SKM-1 treated with dmso at 0.1 percent for 144 hours (cell line): ENCODE measurements at regions not wholly inside any gene's neighbourhood (a gene's known extent, or its start where the extent isn't known, plus 50 kb on each side); places are given as distances from the start of the nearest gene placed in this dataset.

Experiments used
- DNase-seq: peaks from one replicate; lab custom pipeline; 2025; ENCODE audit not compliant: unreplicated experiment; lab: John Stamatoyannopoulos, UW

- DNase-seq = no peak
Measured at GRCh38 chr2:136248242-136248641, 130.3 kb upstream of the CXCR4 start.

GRCh38 chr2:136247204-136247950 is 129.4 kb upstream of the CXCR4 start:
- DNase-seq = no peak

GRCh38 chr2:136246086-136246669 is 128.2 kb upstream of the CXCR4 start:
- DNase-seq = peak; percentile 59

- no peak for DNase-seq
Measured at GRCh38 chr2:136245211-136245610, 127.3 kb upstream of the CXCR4 start.

GRCh38 chr2:136244536-136244885 is 126.6 kb upstream of the CXCR4 start:
- DNase-seq = no peak

- DNase-seq = no peak
Measured at GRCh38 chr2:136243638-136244535, 125.9 kb upstream of the CXCR4 start.

- DNase-seq = no peak
Measured at GRCh38 chr2:136242687-136243277, 124.8 kb upstream of the CXCR4 start.

GRCh38 chr2:136242100-136242499 is 124.2 kb upstream of the CXCR4 start:
- DNase-seq = no peak

GRCh38 chr2:136239079-136239685 is 121.2 kb upstream of the CXCR4 start:
- no peak for DNase-seq

- peak; percentile 94 for DNase-seq
Measured at GRCh38 chr2:136238286-136239078, 120.5 kb upstream of the CXCR4 start.

GRCh38 chr2:136236019-136236418 is 118.1 kb upstream of the CXCR4 start:
- no peak for DNase-seq

GRCh38 chr2:136235546-136235945 is 117.6 kb upstream of the CXCR4 start:
- no peak for DNase-seq

- DNase-seq = no peak
Measured at GRCh38 chr2:136234261-136234660, 116.3 kb upstream of the CXCR4 start.

GRCh38 chr2:136233298-136233697 is 115.3 kb upstream of the CXCR4 start:
- DNase-seq = peak; percentile 56

GRCh38 chr2:136232456-136233172 is 114.7 kb upstream of the CXCR4 start:
- no peak for DNase-seq

- DNase-seq = no peak
Measured at GRCh38 chr2:136230464-136230863, 112.5 kb upstream of the CXCR4 start.

GRCh38 chr2:136226903-136227302 is 109.0 kb upstream of the CXCR4 start:
- DNase-seq = no peak

GRCh38 chr2:136225950-136226835 is 108.2 kb upstream of the CXCR4 start:
- DNase-seq = peak; percentile 18

GRCh38 chr2:136223274-136223673 is 105.3 kb upstream of the CXCR4 start:
- DNase-seq = no peak
